HAP-1 (cell line): ENCODE measurements at regions not wholly inside any gene's neighbourhood (a gene's known extent, or its start where the extent isn't known, plus 50 kb on each side); places are given as distances from the start of the nearest gene placed in this dataset.

Source experiments
- DNase-seq, 2 experiments: peaks; one replicate each; pipeline ENCODE4 v3.0.0-alpha.2; 2016 to 2020; ENCODE audit warnings: low spot score in 2 of 2
- H3K27me3 ChIP-seq: fragments of 250-450 bp; sonication (Bioruptor Pico); 2 replicates; pipeline ENCODE4 v1.5.1; 2020; ENCODE audit warnings: low read depth, mild to moderate bottlenecking, moderate library complexity
- H3K36me3 ChIP-seq: fragments of 250-450 bp; sonication (Bioruptor Pico); replicated peaks from 2 replicates; pipeline ENCODE4 v1.5.1; 2020; ENCODE audit warnings: mild to moderate bottlenecking
- H3K4me1 ChIP-seq: fragments of 250-450 bp; sonication (Bioruptor Pico); 2 replicates; pipeline ENCODE4 v1.5.1; 2020; ENCODE audit warnings: mild to moderate bottlenecking
- H3K4me3 ChIP-seq: fragments of 250-450 bp; sonication (Bioruptor Pico); 2 replicates; pipeline ENCODE4 v1.5.1; 2020; ENCODE audit warnings: mild to moderate bottlenecking, moderate library complexity
- H3K9me3 ChIP-seq: fragments of 250-450 bp; sonication (Bioruptor Pico); 2 replicates; pipeline ENCODE4 v1.5.1; 2020; ENCODE audit warnings: mild to moderate bottlenecking, moderate library complexity
- in situ Hi-C: fragments of 300-500 bp; cut with MboI; formaldehyde crosslinking; loops from 3 replicates; pipeline ENCODE4 v1.14.3; 2020; ENCODE audit warnings: low sequenced_read_pairs, inconsistent platforms, mixed read lengths

DNA sequence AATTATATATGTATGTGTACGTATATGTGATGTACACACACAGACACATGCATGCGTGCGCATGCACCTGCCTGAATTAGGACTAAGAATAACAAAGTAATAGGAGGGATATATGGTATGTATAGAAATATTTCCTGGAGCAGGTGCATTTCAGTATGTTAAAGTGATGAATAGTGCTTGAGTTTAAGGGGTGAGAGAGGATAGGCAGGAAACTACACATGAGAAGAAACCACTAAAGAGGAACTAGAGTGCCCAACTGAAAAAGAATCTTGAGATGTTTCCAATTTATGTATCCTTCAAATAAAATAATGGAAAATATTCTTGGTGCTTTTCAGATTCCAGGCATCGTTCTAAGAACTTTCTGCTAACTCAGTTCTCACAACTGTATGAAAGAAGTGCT lies 52.6 kb upstream of the UNC5C start:
- Histone ChIP-seq H3K4me1 (no peaks in the 10 kb centered on the region), H3K4me3 (no peak overlapping the region), H3K27me3 (no peaks in the 10 kb centered on the region), H3K9me3 (no peaks in the 10 kb centered on the region), H3K36me3 (no peaks in the 10 kb centered on the region)
- in situ Hi-C loops, result no loop called here
- no peak for DNase-seq

DNA sequence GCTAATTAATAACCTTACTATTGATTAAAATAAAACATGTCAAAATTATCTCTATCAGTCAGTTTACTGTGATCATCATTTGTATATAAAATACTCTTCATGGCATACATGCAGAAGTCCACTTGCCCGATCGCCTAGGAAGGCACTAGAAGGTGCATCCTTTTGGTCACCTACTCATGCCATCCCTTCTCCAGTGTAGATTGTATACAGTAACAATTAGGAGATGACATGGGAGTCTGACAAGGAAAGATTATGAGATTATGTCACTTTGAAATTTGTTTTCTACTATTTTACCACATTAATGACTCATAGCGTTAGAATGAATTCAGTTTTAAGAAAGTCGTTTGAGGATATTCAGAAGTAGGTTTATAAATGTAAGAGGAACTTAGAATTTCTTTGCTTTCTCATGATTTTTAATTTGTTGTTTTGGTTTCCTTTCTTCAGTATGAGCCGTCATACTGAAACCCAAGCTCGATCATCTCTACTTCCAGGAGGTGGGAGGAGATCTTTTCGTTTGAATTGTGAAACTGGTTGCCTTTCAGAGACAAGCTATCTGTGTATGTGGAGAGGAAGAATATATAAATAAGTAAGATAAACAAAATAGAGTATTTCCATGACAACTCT lies 51.1 kb upstream of the UNC5C start:
- no peak for DNase-seq
- H3K36me3 ChIP-seq, result no peaks in the 10 kb centered on the region
- H3K4me1 ChIP-seq, result no peaks in the 10 kb centered on the region
- H3K27me3 ChIP-seq, result no peaks in the 10 kb centered on the region
- in situ Hi-C loops, result no loop called here
- H3K9me3 ChIP-seq, result no peaks in the 10 kb centered on the region
- no peak overlapping the region for H3K4me3 ChIP-seq
